ENCODE measurements at regions not wholly inside any gene's neighbourhood (a gene's known extent, or its start where the extent isn't known, plus 50 kb on each side); places are given as distances from the start of the nearest gene placed in this dataset.

GRCh38 chr3:40593351-40593750 lies 68.6 kb downstream of the ZNF621 start:
- DNase-seq = no peak

- no peak for DNase-seq
Observed at GRCh38 chr3:40597441-40597840, 72.7 kb downstream of the ZNF621 start.

GRCh38 chr3:40598338-40598737 lies 73.6 kb downstream of the ZNF621 start:
- DNase-seq = no peak

GRCh38 chr3:40598962-40599361 lies 74.2 kb downstream of the ZNF621 start:
- DNase-seq = no peak

GRCh38 chr3:40602778-40603385 lies 78.1 kb downstream of the ZNF621 start:
- DNase-seq = no peak

GRCh38 chr3:40605960-40606359 lies 81.2 kb downstream of the ZNF621 start:
- no peak for DNase-seq

GRCh38 chr3:40608091-40608490 lies 83.3 kb downstream of the ZNF621 start:
- DNase-seq = no peak

GRCh38 chr3:40613306-40613705 lies 88.5 kb downstream of the ZNF621 start:
- DNase-seq = no peak

- no peak for DNase-seq
Observed at GRCh38 chr3:40615110-40615915, 90.6 kb downstream of the ZNF621 start.

- DNase-seq = no peak
Observed at GRCh38 chr3:40615918-40616819, 91.4 kb downstream of the ZNF621 start.

GRCh38 chr3:40617084-40617483 lies 92.3 kb downstream of the ZNF621 start:
- DNase-seq = no peak

- DNase-seq = no peak
Observed at GRCh38 chr3:40618158-40618557, 93.4 kb downstream of the ZNF621 start.

- DNase-seq = no peak
Observed at GRCh38 chr3:40620151-40620550, 95.4 kb downstream of the ZNF621 start.

GRCh38 chr3:40621252-40621651 lies 96.5 kb downstream of the ZNF621 start:
- DNase-seq = no peak

GRCh38 chr3:40623567-40623966 lies 98.8 kb downstream of the ZNF621 start:
- no peak for DNase-seq

- DNase-seq = no peak
Observed at GRCh38 chr3:40624189-40624769, 99.5 kb downstream of the ZNF621 start.

GRCh38 chr3:40627095-40627494 lies 102.3 kb downstream of the ZNF621 start:
- DNase-seq = no peak

- no peak for DNase-seq
Observed at GRCh38 chr3:40628984-40629383, 104.2 kb downstream of the ZNF621 start.

- no peak for DNase-seq
Observed at GRCh38 chr3:40631341-40631995, 106.7 kb downstream of the ZNF621 start.

GRCh38 chr3:40637906-40638305 lies 113.1 kb downstream of the ZNF621 start:
- DNase-seq = no peak

GRCh38 chr3:40639006-40639405 lies 114.2 kb downstream of the ZNF621 start:
- no peak for DNase-seq

GRCh38 chr3:40642812-40643211 lies 118.1 kb downstream of the ZNF621 start:
- no peak for DNase-seq

- no peak for DNase-seq
Observed at GRCh38 chr3:40645883-40646282, 121.1 kb downstream of the ZNF621 start.

All from GOT3 (cell line).